ENCODE measurements at regions not wholly inside any gene's neighbourhood (a gene's known extent, or its start where the extent isn't known, plus 50 kb on each side); places are given as distances from the start of the nearest gene placed in this dataset.
"Not testable (repeated sequence)": the region's sequence is repeated elsewhere in the genome, so short reads cannot be mapped to it uniquely, and the experiment has no call there.

- in situ Hi-C loops (cut with HindIII; ENCODE audit: low pct_unique_long_range_greater_than_20kb, low sequenced_read_pairs) = no loop called here
Observed at GRCh38 chr3:174336784-174337183, 522.4 kb upstream of the NAALADL2 start.

DNA sequence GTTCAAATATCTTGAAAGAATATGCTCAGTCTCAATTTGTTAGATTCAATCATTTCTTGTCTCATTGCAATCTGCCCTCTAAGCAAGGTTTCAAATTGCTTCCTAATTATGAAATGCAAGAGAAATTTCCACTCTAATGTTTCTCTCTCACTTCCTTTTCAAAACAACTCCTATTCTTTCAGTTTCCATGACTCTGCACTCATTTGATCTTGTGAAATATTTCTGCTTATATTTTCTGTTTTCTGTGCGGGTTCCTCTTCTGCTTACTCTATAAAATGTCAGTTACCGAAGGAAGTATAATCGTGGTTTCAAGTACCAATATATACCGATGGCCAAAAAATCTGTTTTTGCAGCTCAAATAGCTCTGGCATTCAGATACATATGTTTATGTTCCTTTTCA lies 521.9 kb upstream of the NAALADL2 start:
- in situ Hi-C loops (cut with HindIII; ENCODE audit: low pct_unique_long_range_greater_than_20kb, low sequenced_read_pairs) = no loop called here

More at GRCh38 chr3:174336784-174337183, 522.4 kb upstream of the NAALADL2 start:
- DNase-seq (ENCODE audit: low read depth, low spot score) = no peak

DNA sequence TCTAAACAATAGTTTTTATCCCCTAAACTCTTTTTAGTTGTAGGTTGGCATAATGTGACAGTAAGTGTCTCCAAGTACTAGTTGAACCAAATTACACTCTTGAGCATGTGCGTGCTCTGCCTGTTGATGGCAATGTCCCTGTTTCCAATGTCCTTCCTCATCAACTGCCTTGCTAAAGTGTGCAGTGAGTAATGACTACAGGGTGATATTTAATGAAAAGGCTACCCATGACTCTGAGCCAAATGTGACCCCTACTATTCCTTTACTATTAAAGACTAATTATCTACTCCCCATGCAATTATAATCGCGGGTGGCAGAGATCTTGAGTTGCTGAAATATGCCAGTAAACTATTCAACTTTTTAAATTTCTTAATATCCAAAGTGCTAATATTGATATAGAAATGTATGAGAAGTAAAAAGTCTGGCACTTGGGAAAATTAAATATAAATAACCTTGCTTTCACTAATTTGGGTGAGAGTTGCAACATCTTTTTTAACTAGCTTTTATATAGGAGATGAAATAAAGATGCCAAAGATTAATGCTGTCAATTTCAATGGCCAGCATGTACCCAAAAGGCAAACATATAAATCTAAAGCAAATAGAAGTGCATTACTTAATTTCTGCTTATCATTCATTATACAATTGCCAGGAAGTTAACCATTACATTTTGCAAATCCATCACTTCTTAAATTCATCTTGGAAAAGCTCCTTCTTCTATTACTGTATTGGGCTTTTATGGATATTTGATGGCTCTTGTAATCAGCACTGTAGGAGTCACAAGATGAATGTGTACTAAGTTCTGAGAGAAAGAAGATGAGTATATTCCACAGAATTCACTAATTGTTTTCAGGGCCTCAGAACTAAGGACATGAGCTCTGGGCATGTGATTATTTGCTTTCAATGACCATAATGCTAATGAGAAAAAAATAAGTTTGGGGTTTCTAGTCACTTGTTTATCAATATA lies 518.2 kb upstream of the NAALADL2 start:
- DNase-seq (ENCODE audit: low read depth, low spot score) = no peak
- in situ Hi-C loops (cut with HindIII; ENCODE audit: low pct_unique_long_range_greater_than_20kb, low sequenced_read_pairs) = no loop called here

More for the DNA sequence above, 521.9 kb upstream of the NAALADL2 start:
- no peak for DNase-seq (ENCODE audit: low read depth, low spot score)

GRCh38 chr3:174342171-174342570 lies 517.0 kb upstream of the NAALADL2 start:
- in situ Hi-C loops (cut with HindIII; ENCODE audit: low pct_unique_long_range_greater_than_20kb, low sequenced_read_pairs) = no loop called here
- DNase-seq (ENCODE audit: low read depth, low spot score) = no peak

DNA sequence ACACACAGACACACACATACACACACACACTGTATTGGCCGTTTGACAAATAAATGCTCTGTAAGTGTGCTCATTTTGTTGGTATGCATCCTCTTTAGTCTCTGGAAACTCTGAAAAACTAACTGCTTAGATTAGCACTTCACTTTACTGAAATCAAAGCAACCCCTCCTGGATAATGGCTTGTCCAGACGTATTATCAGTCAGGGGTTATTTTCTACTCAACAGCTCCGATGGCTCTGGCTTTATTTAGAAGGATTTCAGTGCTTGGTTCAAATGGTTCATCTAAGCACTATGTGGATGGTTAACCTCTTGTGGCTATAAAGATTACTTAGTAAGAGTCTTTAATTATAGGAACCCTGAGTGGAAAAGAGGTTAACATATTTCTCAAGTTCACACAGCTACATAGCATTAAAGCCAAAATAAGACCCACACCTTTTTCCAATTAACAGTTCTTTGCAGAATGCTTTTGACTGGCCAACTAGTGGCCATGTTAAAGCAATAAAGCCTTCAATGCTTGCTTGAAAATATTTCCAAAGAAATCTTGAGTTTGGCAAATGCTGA lies 516.1 kb upstream of the NAALADL2 start:
- in situ Hi-C loops (cut with HindIII; ENCODE audit: low pct_unique_long_range_greater_than_20kb, low sequenced_read_pairs) = no loop called here
- DNase-seq (ENCODE audit: low read depth, low spot score) = no peak

DNA sequence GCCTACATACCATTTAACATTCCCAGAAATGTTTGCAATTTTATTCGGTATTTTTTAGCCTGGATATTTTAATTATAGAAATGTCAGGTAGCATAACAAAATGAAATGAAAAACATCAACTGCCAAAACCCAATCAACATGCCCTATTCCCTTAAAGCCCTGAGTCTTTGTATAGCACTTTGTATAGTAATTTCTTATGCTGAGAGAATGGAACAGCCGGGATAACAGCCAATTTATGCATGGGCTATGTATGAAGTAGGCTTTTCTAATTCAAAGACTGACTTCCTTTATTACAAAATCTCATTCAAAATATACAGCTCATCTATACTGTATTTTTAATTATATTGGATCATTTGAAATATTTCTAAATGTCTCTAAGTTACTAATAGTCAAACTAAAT lies 513.0 kb upstream of the NAALADL2 start:
- in situ Hi-C loops (cut with HindIII; ENCODE audit: low pct_unique_long_range_greater_than_20kb, low sequenced_read_pairs) = no loop called here

DNA sequence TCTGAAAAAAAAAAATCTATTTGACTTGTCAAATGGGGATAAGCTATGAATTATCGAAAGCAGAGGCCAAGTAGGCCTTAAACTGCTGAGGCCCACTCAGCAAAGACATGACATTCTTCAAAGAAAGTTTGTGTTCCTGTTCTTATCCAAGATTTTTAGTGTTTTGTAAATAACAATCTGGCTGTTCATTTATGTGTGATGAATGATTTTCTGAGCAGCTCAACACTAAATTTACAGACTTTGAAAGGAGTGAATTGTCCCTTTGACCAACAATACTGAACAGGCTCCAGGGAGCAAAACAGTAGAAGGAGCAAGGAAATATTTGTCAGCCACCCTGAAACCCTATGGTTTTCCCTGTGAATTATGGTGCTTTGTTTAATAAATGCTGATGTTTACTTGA lies 512.6 kb upstream of the NAALADL2 start:
- DNase-seq (ENCODE audit: low read depth, low spot score) = peak; percentile 53
- in situ Hi-C loops (cut with HindIII; ENCODE audit: low pct_unique_long_range_greater_than_20kb, low sequenced_read_pairs) = no loop called here

More for the DNA sequence above, 513.0 kb upstream of the NAALADL2 start:
- no peak for DNase-seq (ENCODE audit: low read depth, low spot score)

DNA sequence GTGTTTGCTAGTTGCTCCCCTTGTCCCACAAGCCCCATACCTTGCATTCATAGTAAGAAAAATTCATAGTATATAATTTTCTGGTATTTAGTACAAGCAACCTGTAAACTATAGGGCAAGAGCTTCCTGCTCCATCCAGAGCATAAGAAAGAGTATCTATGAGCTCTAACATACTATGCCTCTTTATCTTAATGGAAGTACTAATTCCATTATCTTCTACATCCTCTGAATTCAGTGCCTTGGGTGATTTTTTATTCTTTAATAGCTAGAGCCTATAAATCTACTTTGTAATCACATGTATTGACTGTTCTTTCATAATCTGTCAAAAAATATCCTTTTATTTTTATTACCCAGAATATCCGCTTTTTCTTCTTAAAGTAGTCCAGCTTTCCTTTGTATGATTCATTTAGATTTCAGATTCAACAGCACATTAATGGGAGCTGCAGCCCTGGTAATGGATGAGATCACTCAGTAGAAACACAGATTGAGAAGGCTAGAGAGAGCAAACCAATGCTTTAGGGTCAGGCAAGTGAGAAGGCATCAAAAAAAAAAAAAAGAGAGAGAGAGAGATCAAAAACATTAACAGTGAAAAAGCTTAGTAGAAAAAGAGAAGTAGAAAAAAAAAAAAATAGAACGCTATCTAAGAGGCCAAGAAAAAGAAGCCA lies 511.5 kb upstream of the NAALADL2 start:
- no peak for DNase-seq (ENCODE audit: low read depth, low spot score)
- in situ Hi-C loops (cut with HindIII; ENCODE audit: low pct_unique_long_range_greater_than_20kb, low sequenced_read_pairs) = no loop called here

DNA sequence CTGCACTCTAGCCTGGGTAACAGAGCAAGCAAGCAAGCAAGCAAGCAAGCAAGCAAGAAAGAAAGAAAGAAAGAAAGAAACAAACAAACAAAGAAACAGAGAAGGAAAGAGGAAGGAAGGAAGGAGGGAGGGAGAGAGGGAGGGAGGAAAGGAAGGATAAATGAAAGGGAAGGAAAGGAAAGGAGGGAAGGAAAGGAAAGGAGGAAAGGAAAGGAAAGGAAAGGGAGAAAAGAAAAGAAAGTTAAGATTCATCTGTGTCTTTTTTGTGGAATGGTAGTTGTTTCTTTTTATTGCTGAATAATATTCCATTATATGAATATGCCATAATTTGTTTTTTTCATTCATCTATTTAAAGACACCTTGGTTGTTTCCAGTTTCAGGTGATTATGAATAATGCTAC lies 506.9 kb upstream of the NAALADL2 start:
- in situ Hi-C loops (cut with HindIII; ENCODE audit: low pct_unique_long_range_greater_than_20kb, low sequenced_read_pairs) = loop anchor here (25.0 kb wide), 1 partner anchor 215 kb away; no protein-coding TSS in a partner anchor
- no peak for DNase-seq (ENCODE audit: low read depth, low spot score)

DNA sequence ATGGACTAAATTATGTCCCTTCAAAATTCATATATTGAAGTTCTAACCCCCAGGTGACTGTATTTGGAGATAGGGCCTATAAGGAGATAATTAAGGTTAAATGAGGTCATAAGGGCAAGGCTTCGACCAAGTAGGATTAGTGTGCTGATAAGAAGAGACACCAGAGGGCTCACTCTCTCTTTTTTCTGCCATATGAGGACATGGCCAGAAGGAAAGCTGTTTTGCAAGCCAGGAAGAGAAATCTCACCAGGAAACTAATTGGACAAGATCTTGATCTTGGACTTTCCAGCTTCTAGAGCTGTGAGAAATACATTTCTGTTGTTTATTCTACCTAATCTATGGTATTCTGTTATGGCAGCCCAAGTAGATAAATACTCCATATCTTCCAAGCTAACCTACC lies 503.6 kb upstream of the NAALADL2 start:
- peak; percentile 81 for DNase-seq (ENCODE audit: low read depth, low spot score)
- in situ Hi-C loops (cut with HindIII; ENCODE audit: low pct_unique_long_range_greater_than_20kb, low sequenced_read_pairs) = loop anchor here (25.0 kb wide), 1 partner anchor 218 kb away; no protein-coding TSS in a partner anchor

DNA sequence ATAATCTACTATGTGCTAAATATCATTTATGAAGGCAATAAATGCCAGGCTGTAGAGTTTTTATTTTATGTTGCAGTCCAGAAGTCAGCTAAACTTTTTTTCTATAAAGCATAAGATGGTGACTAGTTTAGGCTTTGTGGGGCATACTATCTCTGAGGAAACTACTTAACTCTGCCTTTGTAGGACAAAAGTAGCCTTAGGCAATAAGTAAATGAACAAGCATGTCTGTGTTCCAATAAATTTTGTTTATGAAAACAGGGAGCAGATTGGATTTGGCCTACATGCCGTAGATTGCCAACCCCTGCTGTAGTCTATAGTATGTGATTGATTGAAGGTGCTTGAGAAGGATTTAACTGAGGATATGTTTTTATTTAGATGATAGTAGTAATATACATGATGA lies 502.5 kb upstream of the NAALADL2 start:
- in situ Hi-C loops (cut with HindIII; ENCODE audit: low pct_unique_long_range_greater_than_20kb, low sequenced_read_pairs) = loop anchor here (25.0 kb wide), 1 partner anchor 219 kb away; no protein-coding TSS in a partner anchor

GRCh38 chr3:174358252-174358651 lies 500.9 kb upstream of the NAALADL2 start:
- in situ Hi-C loops (cut with HindIII; ENCODE audit: low pct_unique_long_range_greater_than_20kb, low sequenced_read_pairs) = loop anchor here (25.0 kb wide), 1 partner anchor 221 kb away; no protein-coding TSS in a partner anchor
- no peak for DNase-seq (ENCODE audit: low read depth, low spot score)

More for the DNA sequence above, 502.5 kb upstream of the NAALADL2 start:
- peak; percentile 84 for DNase-seq (ENCODE audit: low read depth, low spot score)

DNA sequence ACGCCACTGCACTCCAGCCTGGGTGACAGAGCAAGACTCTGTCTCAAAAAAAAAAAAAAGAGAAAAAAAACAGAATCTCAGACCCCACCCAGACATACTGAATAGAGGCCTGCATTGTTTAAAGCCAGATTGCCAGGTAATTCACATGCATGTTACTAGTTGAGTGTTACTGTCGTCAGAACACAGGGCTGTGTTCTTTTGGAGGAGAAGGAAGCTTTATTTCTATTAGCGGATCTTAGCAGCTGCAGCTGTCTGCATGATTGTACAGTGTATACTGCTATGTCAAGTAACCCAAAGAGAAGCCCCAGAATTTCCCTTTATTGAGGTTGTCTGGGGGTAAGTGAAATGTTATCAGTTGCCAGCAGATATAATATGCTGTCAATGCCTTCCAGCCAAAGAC lies 496.6 kb upstream of the NAALADL2 start:
- in situ Hi-C loops (cut with HindIII; ENCODE audit: low pct_unique_long_range_greater_than_20kb, low sequenced_read_pairs) = loop anchor here (25.0 kb wide), 1 partner anchor 225 kb away; no protein-coding TSS in a partner anchor
- DNase-seq (ENCODE audit: low read depth, low spot score) = no peak

DNA sequence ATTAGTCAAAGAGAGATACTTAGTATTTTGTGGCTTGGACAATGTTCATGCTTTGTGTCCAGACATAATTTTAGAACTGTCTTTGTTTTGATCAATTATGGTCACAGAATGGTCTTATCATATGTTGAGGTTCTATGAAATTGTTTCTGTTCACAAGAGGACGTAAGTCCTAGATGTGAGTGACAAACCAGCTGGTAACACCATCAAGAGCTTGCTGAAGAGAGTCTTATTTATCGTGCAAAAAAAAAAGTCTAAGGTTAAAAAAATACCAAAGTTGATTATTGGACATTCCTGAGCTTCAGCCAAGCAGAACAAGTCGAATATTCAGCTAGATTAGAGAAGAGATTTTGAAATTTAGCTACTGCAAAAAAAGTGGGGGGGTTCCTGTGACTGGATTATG lies 495.9 kb upstream of the NAALADL2 start:
- in situ Hi-C loops (cut with HindIII; ENCODE audit: low pct_unique_long_range_greater_than_20kb, low sequenced_read_pairs) = loop anchor here (25.0 kb wide), 1 partner anchor 226 kb away; no protein-coding TSS in a partner anchor
- no peak for DNase-seq (ENCODE audit: low read depth, low spot score)

- DNase-seq (ENCODE audit: low read depth, low spot score) = no peak
- in situ Hi-C loops (cut with HindIII; ENCODE audit: low pct_unique_long_range_greater_than_20kb, low sequenced_read_pairs) = loop anchor here (25.0 kb wide), 1 partner anchor 228 kb away; no protein-coding TSS in a partner anchor
Observed at GRCh38 chr3:174365796-174366195, 493.3 kb upstream of the NAALADL2 start.

- in situ Hi-C loops (cut with HindIII; ENCODE audit: low pct_unique_long_range_greater_than_20kb, low sequenced_read_pairs) = loop anchor here (25.0 kb wide), 1 partner anchor 230 kb away; no protein-coding TSS in a partner anchor
Observed at GRCh38 chr3:174366904-174367303, 492.2 kb upstream of the NAALADL2 start.

GRCh38 chr3:174376346-174376745 lies 482.8 kb upstream of the NAALADL2 start:
- in situ Hi-C loops (cut with HindIII; ENCODE audit: low pct_unique_long_range_greater_than_20kb, low sequenced_read_pairs) = no loop called here
- no peak for DNase-seq (ENCODE audit: low read depth, low spot score)

More at GRCh38 chr3:174366904-174367303, 492.2 kb upstream of the NAALADL2 start:
- not testable (repeated sequence) for DNase-seq (ENCODE audit: low read depth, low spot score)

DNA sequence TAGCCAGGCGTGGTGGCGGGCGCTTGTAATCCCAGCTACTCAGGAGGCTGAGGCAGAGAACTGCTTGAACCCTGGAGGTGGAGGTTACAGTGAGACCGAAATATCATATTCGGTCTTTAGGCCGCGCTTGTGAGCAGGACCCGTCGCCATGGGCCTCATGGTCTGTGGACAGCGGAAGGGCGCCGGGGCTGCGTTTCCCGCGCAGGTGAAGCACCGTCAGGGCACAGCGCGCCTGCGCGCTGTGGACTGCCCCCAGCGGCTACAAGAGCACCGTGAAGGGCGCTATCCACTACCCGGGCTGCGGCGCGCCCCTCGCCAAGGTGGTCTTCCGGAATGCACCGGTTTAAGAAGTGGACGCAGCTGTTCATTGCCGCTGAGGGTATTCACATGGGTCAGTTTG lies 482.0 kb upstream of the NAALADL2 start:
- in situ Hi-C loops (cut with HindIII; ENCODE audit: low pct_unique_long_range_greater_than_20kb, low sequenced_read_pairs) = no loop called here
- DNase-seq (ENCODE audit: low read depth, low spot score) = no peak
